DND-41 (cell line): ENCODE measurements at regions not wholly inside any gene's neighbourhood (a gene's known extent, or its start where the extent isn't known, plus 50 kb on each side); places are given as distances from the start of the nearest gene placed in this dataset.
A peak's percentile ranks its signal among the peaks of the same experiment; 100 is the strongest.

Experiments used
- EZH2 ChIP-seq: IDR thresholded peaks from 3 replicates; pipeline ENCODE4 v1.6.1; 2012; ENCODE audit warnings: borderline replicate concordance, low read depth, mild to moderate bottlenecking, moderate library complexity, low read length, inconsistent platforms; ENCODE audit not compliant: severe bottlenecking
- TF ChIP-seq, protein P1 (sequence below): IDR thresholded peaks from 2 replicates; pipeline ENCODE4 v1.5.1; 2012; ENCODE audit warnings: borderline replicate concordance, low read length, moderate library complexity, mild to moderate bottlenecking; ENCODE audit not compliant: poor library complexity, severe bottlenecking; ENCODE audit errors: extremely low read depth

- TF ChIP-seq, protein P1, sequence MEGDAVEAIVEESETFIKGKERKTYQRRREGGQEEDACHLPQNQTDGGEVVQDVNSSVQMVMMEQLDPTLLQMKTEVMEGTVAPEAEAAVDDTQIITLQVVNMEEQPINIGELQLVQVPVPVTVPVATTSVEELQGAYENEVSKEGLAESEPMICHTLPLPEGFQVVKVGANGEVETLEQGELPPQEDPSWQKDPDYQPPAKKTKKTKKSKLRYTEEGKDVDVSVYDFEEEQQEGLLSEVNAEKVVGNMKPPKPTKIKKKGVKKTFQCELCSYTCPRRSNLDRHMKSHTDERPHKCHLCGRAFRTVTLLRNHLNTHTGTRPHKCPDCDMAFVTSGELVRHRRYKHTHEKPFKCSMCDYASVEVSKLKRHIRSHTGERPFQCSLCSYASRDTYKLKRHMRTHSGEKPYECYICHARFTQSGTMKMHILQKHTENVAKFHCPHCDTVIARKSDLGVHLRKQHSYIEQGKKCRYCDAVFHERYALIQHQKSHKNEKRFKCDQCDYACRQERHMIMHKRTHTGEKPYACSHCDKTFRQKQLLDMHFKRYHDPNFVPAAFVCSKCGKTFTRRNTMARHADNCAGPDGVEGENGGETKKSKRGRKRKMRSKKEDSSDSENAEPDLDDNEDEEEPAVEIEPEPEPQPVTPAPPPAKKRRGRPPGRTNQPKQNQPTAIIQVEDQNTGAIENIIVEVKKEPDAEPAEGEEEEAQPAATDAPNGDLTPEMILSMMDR: peak; percentile 6
- no peak for TF ChIP-seq EZH2
Measured at GRCh38 chr12:98379106-98379505, 136.3 kb upstream of the TMPO start.
